Esophagus muscularis mucosa (tissue), 4 donors: ENCODE measurements at regions not wholly inside any gene's neighbourhood (a gene's known extent, or its start where the extent isn't known, plus 50 kb on each side); places are given as distances from the start of the nearest gene placed in this dataset.

Source experiments
- CTCF ChIP-seq, 3 experiments: fragments of 200-600 bp in 2 of 3; fragments of 450-650 bp in 1 of 3; sonication (generic) in 2 of 3; IDR thresholded peaks; one replicate each; pipeline ENCODE4 v1.5.1; 2017 to 2019; ENCODE audit warnings: antibody characterized with exemption in 3 of 3, mild to moderate bottlenecking in 2 of 3, moderate library complexity in 1 of 3
- EP300 ChIP-seq: sonication (generic); formaldehyde crosslinking; IDR thresholded peaks from one replicate; pipeline ENCODE4 v1.6.1; 2017; ENCODE audit warnings: antibody characterized with exemption
- POLR2A ChIP-seq: fragments of 450-650 bp; IDR thresholded peaks from one replicate; pipeline ENCODE4 v1.6.1; 2017; ENCODE audit warnings: antibody characterized with exemption, moderate library complexity, mild to moderate bottlenecking, low read depth

- TF ChIP-seq CTCF (IDR thresholded peaks at IDR 0.05): no peak
- no peak for TF ChIP-seq POLR2A
- TF ChIP-seq EP300: no peak
Observed at GRCh38 chr7:55265836-55266642, 99.1 kb upstream of the LANCL2 start.
